HepG2 (cell line): ENCODE measurements at regions not wholly inside any gene's neighbourhood (a gene's known extent, or its start where the extent isn't known, plus 50 kb on each side); places are given as distances from the start of the nearest gene placed in this dataset.

Experiments used
- ATAC-seq: fragments of 200-7000 bp; cut with Tn5 transposase; 3 replicates; pipeline ENCODE4 v1.9.1; 2020; ENCODE audit warnings: mild to moderate bottlenecking, moderate library complexity
- BruUV-seq: library from RNA; stranded (reverse); fragments of 400-500 nt; replicated peaks from 2 replicates; lab custom pipeline; 2021; lab: Mats Ljungman, UMichigan
- CTCF ChIA-PET: fragments of 300-600 bp; formaldehyde crosslinking; extraction: SDS; loops from one replicate; lab custom pipeline; 2021; ENCODE audit warnings: low total read pairs, inconsistent platforms, low intra/inter-chr PET ratio; lab: Yijun Ruan, JAX
- POLR2A ChIA-PET: fragments of 350-600 bp; sonication (Branson Sonifier 250); formaldehyde crosslinking; loops from one replicate; lab custom pipeline; 2020; ENCODE audit warnings: antibody characterized with exemption, inconsistent platforms; lab: Yijun Ruan, JAX
- DNase-seq: peaks from one replicate; pipeline ENCODE4 v3.0.0-alpha.2; 2015; ENCODE audit warnings: low spot score
- FAIRE-seq: peaks from 3 replicates; lab custom pipeline; 2011; peaks lifted over from hg19 to GRCh38; lab: Jason Lieb, UNC
- H2AFZ ChIP-seq: one replicate; pipeline ENCODE4 v1.6.1; 2011; ENCODE audit warnings: low read length, inconsistent platforms
- H3K27ac ChIP-seq: fragments of 300-600 bp; 3 replicates; pipeline ENCODE4 v1.8.0; 2011; ENCODE audit warnings: mixed run types, mild to moderate bottlenecking, mixed read lengths, low read length, inconsistent platforms; ENCODE audit not compliant: insufficient read depth; ENCODE audit errors: extremely low read length
- H3K27me3 ChIP-seq, 2 experiments: fragments of 200-600 bp in 1 of 2; 2 replicates in 1 of 2; 3 replicates in 1 of 2; pipeline versions ENCODE4 v1.6.0 to v1.8.0; 2011; ENCODE audit warnings: low read length in 2 of 2, mild to moderate bottlenecking in 2 of 2, moderate library complexity in 2 of 2, inconsistent platforms in 1 of 2; ENCODE audit not compliant: insufficient read depth in 2 of 2, control insufficient read depth in 1 of 2
- H3K36me3 ChIP-seq, 2 experiments: fragments of 200-600 bp in 1 of 2; replicated peaks in 1 of 2; 2 replicates in 1 of 2; 3 replicates in 1 of 2; pipeline versions ENCODE4 v1.5.1 to v1.8.0; 2011; ENCODE audit warnings: low read length in 2 of 2, inconsistent platforms in 1 of 2; ENCODE audit not compliant: insufficient read depth in 2 of 2, control insufficient read depth in 1 of 2
- H3K4me1 ChIP-seq: 2 replicates; pipeline ENCODE4 v1.5.1; 2012; ENCODE audit warnings: low read length, inconsistent platforms; ENCODE audit not compliant: insufficient read depth
- H3K4me2 ChIP-seq: 2 replicates; pipeline ENCODE4 v1.6.0; 2011; ENCODE audit warnings: low read depth, low read length, inconsistent platforms
- H3K4me3 ChIP-seq, 3 experiments: fragments of 200-600 bp in 1 of 3; sonication (generic), shearing (Covaris generic) in 1 of 3; replicated peaks in 1 of 3; 2 replicates each; pipeline ENCODE4 v1.5.1; 2011 to 2016; ENCODE audit warnings: low read length in 3 of 3, inconsistent platforms in 2 of 3, low read depth in 2 of 3, mild to moderate bottlenecking in 2 of 3, control low read depth in 1 of 3, mixed read lengths in 1 of 3; ENCODE audit not compliant: insufficient read depth in 1 of 3
- H3K79me2 ChIP-seq: one replicate; pipeline ENCODE4 v1.6.1; 2011; ENCODE audit warnings: low read length, inconsistent platforms; ENCODE audit not compliant: insufficient read depth
- H3K9ac ChIP-seq: 2 replicates; pipeline ENCODE4 v1.6.0; 2011; ENCODE audit warnings: mild to moderate bottlenecking, low read depth, low read length, inconsistent platforms; ENCODE audit not compliant: insufficient read depth
- H3K9me3 ChIP-seq: 2 replicates; pipeline ENCODE4 v1.5.1; 2012; ENCODE audit warnings: mild to moderate bottlenecking, low read length
- H4K20me1 ChIP-seq: 2 replicates; pipeline ENCODE4 v1.6.0; 2011; ENCODE audit warnings: inconsistent platforms, mild to moderate bottlenecking, low read length, moderate library complexity; ENCODE audit not compliant: insufficient read depth
- ARNT ChIP-seq: fragments of 450-650 bp; IDR thresholded peaks from 2 replicates; pipeline ENCODE4 v1.6.1; 2017
- CHD4 ChIP-seq: fragments of 200-600 bp; sonication (generic); IDR thresholded peaks from 2 replicates; pipeline ENCODE4 v1.7.0; 2017; ENCODE audit warnings: mild to moderate bottlenecking, low read length, borderline replicate concordance
- FOXK1 ChIP-seq: sonication (generic); formaldehyde crosslinking; IDR thresholded peaks from 2 replicates; pipeline ENCODE4 v1.4.0; 2020; ENCODE audit warnings: low read depth, missing genetic modification reagents, borderline replicate concordance
- HCFC1 ChIP-seq: fragments of 150-350 bp; IDR thresholded peaks from 2 replicates; pipeline ENCODE4 v1.6.1; 2014; ENCODE audit warnings: low read depth, low read length
- KDM5B ChIP-seq: sonication (generic); formaldehyde crosslinking; IDR thresholded peaks from 2 replicates; pipeline ENCODE4 v1.4.0; 2020; ENCODE audit warnings: missing genetic modification reagents, mild to moderate bottlenecking, borderline replicate concordance
- MIXL1 ChIP-seq: IDR thresholded peaks from 2 replicates; pipeline ENCODE4 v1.6.1; 2016
- SAP130 ChIP-seq: IDR thresholded peaks from 2 replicates; pipeline ENCODE4 v1.6.1; 2016; ENCODE audit warnings: low read depth
- SIN3B ChIP-seq: fragments of 150-350 bp; IDR thresholded peaks from 2 replicates; pipeline ENCODE4 v1.6.1; 2014; ENCODE audit warnings: low read length
- ZMYM4 ChIP-seq: sonication (generic); formaldehyde crosslinking; IDR thresholded peaks from 2 replicates; pipeline ENCODE4 v1.8.1; 2023; ENCODE audit warnings: mild to moderate bottlenecking, missing genetic modification reagents
- ZNF230 ChIP-seq: sonication (generic); formaldehyde crosslinking; IDR thresholded peaks from 2 replicates; pipeline ENCODE4 v1.4.0; 2020; ENCODE audit warnings: mild to moderate bottlenecking, missing genetic modification reagents
- ZNF383 ChIP-seq: sonication (generic); formaldehyde crosslinking; IDR thresholded peaks from 2 replicates; pipeline ENCODE4 v1.4.0; 2020; ENCODE audit warnings: missing genetic modification reagents, mild to moderate bottlenecking, borderline replicate concordance
- ZNF678 ChIP-seq: sonication (generic); formaldehyde crosslinking; IDR thresholded peaks from 2 replicates; pipeline ENCODE4 v1.4.0; 2020; ENCODE audit warnings: mild to moderate bottlenecking, missing genetic modification reagents
- WGBS: methylation state at CpG from one replicate; pipeline ENCODE4 v1.1.6; 2017; ENCODE audit warnings: low lambda C conversion rate; 5-methylcytosine and 5-hydroxymethylcytosine counted together
- in situ Hi-C: cut with HindIII; loops from 2 replicates; pipeline ENCODE4 v1.10.0; 2017; ENCODE audit warnings: low pct_unique_long_range_greater_than_20kb; ENCODE audit not compliant: extremely low pct_ligation_motif_present
- intact Hi-C: fragments of 100-400 bp; cut with micrococcal nuclease; formaldehyde crosslinking; loops from one replicate; pipeline ENCODE4 v1.10.0; 2022; ENCODE audit not compliant: unreplicated experiment
- TF ChIP-seq, protein P1 (sequence below): sonication (generic); formaldehyde crosslinking; IDR thresholded peaks from 2 replicates; pipeline ENCODE4 v1.4.0; 2020; ENCODE audit warnings: mild to moderate bottlenecking, missing genetic modification reagents
- TF ChIP-seq, protein P2 (sequence below): sonication (generic); formaldehyde crosslinking; conservative IDR thresholded peaks from 2 replicates; pipeline ENCODE4 v1.4.0; 2020; ENCODE audit warnings: missing genetic modification reagents
- TF ChIP-seq, protein P3 (sequence below): sonication (generic); formaldehyde crosslinking; IDR thresholded peaks from 2 replicates; pipeline ENCODE4 v1.4.0; 2020; ENCODE audit warnings: missing genetic modification reagents

DNA sequence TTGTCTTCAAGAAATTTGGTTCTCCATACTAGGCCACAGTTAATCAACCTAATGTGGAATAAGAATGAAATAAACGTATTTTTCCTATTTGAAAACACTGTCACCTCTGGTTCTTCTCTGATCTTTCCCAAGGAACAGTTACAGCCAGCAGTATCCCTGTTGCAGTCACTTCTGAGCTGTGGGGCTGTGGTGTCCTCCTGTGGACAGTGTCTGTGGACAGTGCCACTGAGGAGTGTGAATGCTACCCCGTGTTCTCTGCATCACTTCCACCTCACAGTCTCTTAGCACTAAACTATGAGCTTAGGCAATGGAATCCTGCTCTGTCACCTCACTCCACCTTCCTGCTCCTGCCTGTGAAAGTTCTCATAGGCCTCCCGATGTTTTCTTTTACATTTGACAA is 817.5 kb downstream of the VGLL3 start:
- intact Hi-C loops = no loop called here
- no peak for FAIRE-seq
- no peaks in the 10 kb centered on the region for H3K4me1 ChIP-seq

More for the DNA sequence above, 817.5 kb downstream of the VGLL3 start:
- no peak overlapping the region for H3K27ac ChIP-seq
- H3K9ac ChIP-seq = no peak overlapping the region
- no peak overlapping the region for H3K4me2 ChIP-seq
- H4K20me1 ChIP-seq = no peaks in the 10 kb centered on the region
- H3K36me3 ChIP-seq = no peaks in the 10 kb centered on the region
- 4% methylated on average over 3 of the region's 3 CpGs for WGBS
- H3K27me3 ChIP-seq = no peaks in the 10 kb centered on the region
- H3K79me2 ChIP-seq = no peaks in the 10 kb centered on the region
- POLR2A ChIA-PET = no interaction called here
- DNase-seq = no peak
- no peak for TF ChIP-seq SAP130
- TF ChIP-seq, protein P1, sequence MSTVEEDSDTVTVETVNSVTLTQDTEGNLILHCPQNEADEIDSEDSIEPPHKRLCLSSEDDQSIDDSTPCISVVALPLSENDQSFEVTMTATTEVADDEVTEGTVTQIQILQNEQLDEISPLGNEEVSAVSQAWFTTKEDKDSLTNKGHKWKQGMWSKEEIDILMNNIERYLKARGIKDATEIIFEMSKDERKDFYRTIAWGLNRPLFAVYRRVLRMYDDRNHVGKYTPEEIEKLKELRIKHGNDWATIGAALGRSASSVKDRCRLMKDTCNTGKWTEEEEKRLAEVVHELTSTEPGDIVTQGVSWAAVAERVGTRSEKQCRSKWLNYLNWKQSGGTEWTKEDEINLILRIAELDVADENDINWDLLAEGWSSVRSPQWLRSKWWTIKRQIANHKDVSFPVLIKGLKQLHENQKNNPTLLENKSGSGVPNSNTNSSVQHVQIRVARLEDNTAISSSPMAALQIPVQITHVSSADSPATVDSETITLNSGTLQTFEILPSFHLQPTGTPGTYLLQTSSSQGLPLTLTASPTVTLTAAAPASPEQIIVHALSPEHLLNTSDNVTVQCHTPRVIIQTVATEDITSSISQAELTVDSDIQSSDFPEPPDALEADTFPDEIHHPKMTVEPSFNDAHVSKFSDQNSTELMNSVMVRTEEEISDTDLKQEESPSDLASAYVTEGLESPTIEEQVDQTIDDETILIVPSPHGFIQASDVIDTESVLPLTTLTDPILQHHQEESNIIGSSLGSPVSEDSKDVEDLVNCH (CRISPR knock-in tag) = no peak
- TF ChIP-seq, protein P2, sequence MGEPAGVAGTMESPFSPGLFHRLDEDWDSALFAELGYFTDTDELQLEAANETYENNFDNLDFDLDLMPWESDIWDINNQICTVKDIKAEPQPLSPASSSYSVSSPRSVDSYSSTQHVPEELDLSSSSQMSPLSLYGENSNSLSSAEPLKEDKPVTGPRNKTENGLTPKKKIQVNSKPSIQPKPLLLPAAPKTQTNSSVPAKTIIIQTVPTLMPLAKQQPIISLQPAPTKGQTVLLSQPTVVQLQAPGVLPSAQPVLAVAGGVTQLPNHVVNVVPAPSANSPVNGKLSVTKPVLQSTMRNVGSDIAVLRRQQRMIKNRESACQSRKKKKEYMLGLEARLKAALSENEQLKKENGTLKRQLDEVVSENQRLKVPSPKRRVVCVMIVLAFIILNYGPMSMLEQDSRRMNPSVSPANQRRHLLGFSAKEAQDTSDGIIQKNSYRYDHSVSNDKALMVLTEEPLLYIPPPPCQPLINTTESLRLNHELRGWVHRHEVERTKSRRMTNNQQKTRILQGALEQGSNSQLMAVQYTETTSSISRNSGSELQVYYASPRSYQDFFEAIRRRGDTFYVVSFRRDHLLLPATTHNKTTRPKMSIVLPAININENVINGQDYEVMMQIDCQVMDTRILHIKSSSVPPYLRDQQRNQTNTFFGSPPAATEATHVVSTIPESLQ (CRISPR knock-in tag) = no peak
- no peak for TF ChIP-seq MIXL1 (CRISPR knock-in tag)
- TF ChIP-seq ARNT = no peak
- no peak for TF ChIP-seq ZNF383 (CRISPR knock-in tag)
- TF ChIP-seq ZMYM4 = no peak
- TF ChIP-seq HCFC1 = no peak
- TF ChIP-seq, protein P3, sequence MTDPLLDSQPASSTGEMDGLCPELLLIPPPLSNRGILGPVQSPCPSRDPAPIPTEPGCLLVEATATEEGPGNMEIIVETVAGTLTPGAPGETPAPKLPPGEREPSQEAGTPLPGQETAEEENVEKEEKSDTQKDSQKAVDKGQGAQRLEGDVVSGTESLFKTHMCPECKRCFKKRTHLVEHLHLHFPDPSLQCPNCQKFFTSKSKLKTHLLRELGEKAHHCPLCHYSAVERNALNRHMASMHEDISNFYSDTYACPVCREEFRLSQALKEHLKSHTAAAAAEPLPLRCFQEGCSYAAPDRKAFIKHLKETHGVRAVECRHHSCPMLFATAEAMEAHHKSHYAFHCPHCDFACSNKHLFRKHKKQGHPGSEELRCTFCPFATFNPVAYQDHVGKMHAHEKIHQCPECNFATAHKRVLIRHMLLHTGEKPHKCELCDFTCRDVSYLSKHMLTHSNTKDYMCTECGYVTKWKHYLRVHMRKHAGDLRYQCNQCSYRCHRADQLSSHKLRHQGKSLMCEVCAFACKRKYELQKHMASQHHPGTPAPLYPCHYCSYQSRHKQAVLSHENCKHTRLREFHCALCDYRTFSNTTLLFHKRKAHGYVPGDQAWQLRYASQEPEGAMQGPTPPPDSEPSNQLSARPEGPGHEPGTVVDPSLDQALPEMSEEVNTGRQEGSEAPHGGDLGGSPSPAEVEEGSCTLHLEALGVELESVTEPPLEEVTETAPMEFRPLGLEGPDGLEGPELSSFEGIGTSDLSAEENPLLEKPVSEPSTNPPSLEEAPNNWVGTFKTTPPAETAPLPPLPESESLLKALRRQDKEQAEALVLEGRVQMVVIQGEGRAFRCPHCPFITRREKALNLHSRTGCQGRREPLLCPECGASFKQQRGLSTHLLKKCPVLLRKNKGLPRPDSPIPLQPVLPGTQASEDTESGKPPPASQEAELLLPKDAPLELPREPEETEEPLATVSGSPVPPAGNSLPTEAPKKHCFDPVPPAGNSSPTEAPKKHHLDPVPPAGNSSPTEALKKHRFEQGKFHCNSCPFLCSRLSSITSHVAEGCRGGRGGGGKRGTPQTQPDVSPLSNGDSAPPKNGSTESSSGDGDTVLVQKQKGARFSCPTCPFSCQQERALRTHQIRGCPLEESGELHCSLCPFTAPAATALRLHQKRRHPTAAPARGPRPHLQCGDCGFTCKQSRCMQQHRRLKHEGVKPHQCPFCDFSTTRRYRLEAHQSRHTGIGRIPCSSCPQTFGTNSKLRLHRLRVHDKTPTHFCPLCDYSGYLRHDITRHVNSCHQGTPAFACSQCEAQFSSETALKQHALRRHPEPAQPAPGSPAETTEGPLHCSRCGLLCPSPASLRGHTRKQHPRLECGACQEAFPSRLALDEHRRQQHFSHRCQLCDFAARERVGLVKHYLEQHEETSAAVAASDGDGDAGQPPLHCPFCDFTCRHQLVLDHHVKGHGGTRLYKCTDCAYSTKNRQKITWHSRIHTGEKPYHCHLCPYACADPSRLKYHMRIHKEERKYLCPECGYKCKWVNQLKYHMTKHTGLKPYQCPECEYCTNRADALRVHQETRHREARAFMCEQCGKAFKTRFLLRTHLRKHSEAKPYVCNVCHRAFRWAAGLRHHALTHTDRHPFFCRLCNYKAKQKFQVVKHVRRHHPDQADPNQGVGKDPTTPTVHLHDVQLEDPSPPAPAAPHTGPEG (CRISPR knock-in tag) = no peak
- no peak for TF ChIP-seq CHD4
- no peak for TF ChIP-seq FOXK1 (CRISPR knock-in tag)
- TF ChIP-seq SIN3B = no peak
- no peak for TF ChIP-seq KDM5B (CRISPR knock-in tag)
- TF ChIP-seq ZNF230 = no peak
- no peak for TF ChIP-seq ZNF678 (CRISPR knock-in tag)
- ATAC-seq = no peak
- no TSS peak for BruUV-seq
- no peaks in the 10 kb centered on the region for H3K9me3 ChIP-seq
- in situ Hi-C loops = no loop called here
- CTCF ChIA-PET = no interaction called here
- no peak overlapping the region for H3K4me3 ChIP-seq
- H2AFZ ChIP-seq = no peak overlapping the region
